Pancreas (tissue), 10 donors: ENCODE measurements at regions not wholly inside any gene's neighbourhood (a gene's known extent, or its start where the extent isn't known, plus 50 kb on each side); places are given as distances from the start of the nearest gene placed in this dataset.
"Not testable (repeated sequence)": the region's sequence is repeated elsewhere in the genome, so short reads cannot be mapped to it uniquely, and the experiment has no call there.

Experiments
- ATAC-seq, 4 donors: fragments of 200-7000 bp; cut with Tn5 transposase; one replicate each; pipeline versions ENCODE4 v1.8.0 to v1.9.1; 2020; ENCODE audit warnings: mild to moderate bottlenecking in 4 of 4, moderate library complexity in 4 of 4
- DNase-seq, 6 donors: peaks; one replicate each; pipeline ENCODE4 v3.0.0-alpha.2; 2020
- FAIRE-seq: peaks from 2 replicates; lab custom pipeline; 2012; peaks lifted over from hg19 to GRCh38; lab: Jason Lieb, UNC
- H3K27ac ChIP-seq, 4 donors: fragments of 200-600 bp; sonication (generic); 1 replicate in 3 of 4; 2 replicates in 1 of 4; pipeline versions ENCODE4 v1.5.0 to v1.8.0; 2020
- H3K27me3 ChIP-seq, 4 donors: fragments of 200-600 bp; one replicate each; pipeline ENCODE4 v1.8.0; 2021
- H3K36me3 ChIP-seq, 3 donors: fragments of 200-600 bp; sonication (generic) in 1 of 3; one replicate each; pipeline versions ENCODE4 v1.5.0 to v1.8.0; 2020 to 2021
- H3K4me1 ChIP-seq, 3 donors: fragments of 200-600 bp; one replicate each; pipeline ENCODE4 v1.8.0; 2021
- H3K4me3 ChIP-seq, 4 donors: fragments of 200-600 bp; sonication (generic) in 2 of 4; one replicate each; pipeline versions ENCODE4 v1.5.0 to v1.8.0; 2020 to 2021
- H3K9me3 ChIP-seq, 4 donors: fragments of 200-600 bp; one replicate each; pipeline ENCODE4 v1.8.0; 2021
- WGBS, 2 donors: extraction: QIAGEN DNeasy Blood & Tissue Kit; methylation state at CpG; one replicate each; pipeline ENCODE4 v1.1.7; 2013; 5-methylcytosine and 5-hydroxymethylcytosine counted together
- intact Hi-C, 3 donors: fragments of 100-400 bp; cut with DNase I; formaldehyde crosslinking; loops; one replicate each; pipeline versions ENCODE4 v1.11.1 to v1.14.2; 2022
- TF ChIP-seq, protein P1 (sequence below), 4 donors: fragments of 200-600 bp; sonication (generic) in 3 of 4; IDR thresholded peaks; one replicate each; pipeline versions ENCODE4 v1.5.0 to v1.8.0; 2021; ENCODE audit warnings: antibody characterized with exemption in 4 of 4
- donor health status: healthy with polysubstance abuse.
- donor health status: DM: no; HTN: no; CAD: no; lungs with moderate emphysema.
- donor health status: DM: no; HTN: no; CAD: no.
- donor health status: control.
- donor health status: control.
- donor health status: Bipolar disorder and iron deficiency.
- donor health status: DM: yes; HTN: yes; CAD: no.
- donor health status: DM: no; HTN: no; CAD: no.
- donor health status: DM: no; HTN: no; CAD: no.
- donor health status: DM: yes; HTN: yes; CAD: no.

- no peaks in the 10 kb centered on the region for H3K9me3 ChIP-seq
- peaks cover 0 to 3% (median 0%) of the 10 kb centered on the region in 4 donors for H3K27me3 ChIP-seq
- H3K4me1 ChIP-seq, result no peaks in the 10 kb centered on the region
- H3K36me3 ChIP-seq, result no peaks in the 10 kb centered on the region
- 67 to 79% methylated on average over 5 of the region's 5 CpGs for WGBS, 2 donors
- FAIRE-seq (no peak), DNase-seq (no peak), ATAC-seq (no peak)
- no peak overlapping the region for H3K27ac ChIP-seq
- intact Hi-C loops, result no loop called here
- H3K4me3 ChIP-seq, result no peak overlapping the region
- TF ChIP-seq, protein P1, sequence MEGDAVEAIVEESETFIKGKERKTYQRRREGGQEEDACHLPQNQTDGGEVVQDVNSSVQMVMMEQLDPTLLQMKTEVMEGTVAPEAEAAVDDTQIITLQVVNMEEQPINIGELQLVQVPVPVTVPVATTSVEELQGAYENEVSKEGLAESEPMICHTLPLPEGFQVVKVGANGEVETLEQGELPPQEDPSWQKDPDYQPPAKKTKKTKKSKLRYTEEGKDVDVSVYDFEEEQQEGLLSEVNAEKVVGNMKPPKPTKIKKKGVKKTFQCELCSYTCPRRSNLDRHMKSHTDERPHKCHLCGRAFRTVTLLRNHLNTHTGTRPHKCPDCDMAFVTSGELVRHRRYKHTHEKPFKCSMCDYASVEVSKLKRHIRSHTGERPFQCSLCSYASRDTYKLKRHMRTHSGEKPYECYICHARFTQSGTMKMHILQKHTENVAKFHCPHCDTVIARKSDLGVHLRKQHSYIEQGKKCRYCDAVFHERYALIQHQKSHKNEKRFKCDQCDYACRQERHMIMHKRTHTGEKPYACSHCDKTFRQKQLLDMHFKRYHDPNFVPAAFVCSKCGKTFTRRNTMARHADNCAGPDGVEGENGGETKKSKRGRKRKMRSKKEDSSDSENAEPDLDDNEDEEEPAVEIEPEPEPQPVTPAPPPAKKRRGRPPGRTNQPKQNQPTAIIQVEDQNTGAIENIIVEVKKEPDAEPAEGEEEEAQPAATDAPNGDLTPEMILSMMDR (IDR thresholded peaks at IDR 0.05), result no peak
These were observed 91.3 kb downstream of the MFAP3L start for GRCh38 chr4:169934794-169935429.

- Histone ChIP-seq H3K27ac (no peak overlapping the region), H3K4me1 (no peaks in the 10 kb centered on the region), H3K36me3 (no peaks in the 10 kb centered on the region), H3K4me3 (no peak overlapping the region), H3K9me3 (no peaks in the 10 kb centered on the region), H3K27me3 (peaks cover 0 to 4% (median 0%) of the 10 kb centered on the region in 4 donors)
- ATAC-seq (no peak), FAIRE-seq (no peak), DNase-seq (no peak)
- TF ChIP-seq, protein P1 (IDR thresholded peaks at IDR 0.05), result no peak
- intact Hi-C loops, result no loop called here
- 58 to 61% methylated on average over 3 of the region's 3 CpGs for WGBS, 2 donors
These were observed 92.7 kb downstream of the MFAP3L start for GRCh38 chr4:169933531-169933930.

GRCh38 chr4:169931964-169932363, 94.2 kb downstream of the MFAP3L start:
- Histone ChIP-seq H3K36me3 (no peaks in the 10 kb centered on the region), H3K4me3 (no peak overlapping the region), H3K27ac (no peak overlapping the region), H3K4me1 (no peaks in the 10 kb centered on the region), H3K27me3 (peaks cover 0 to 4% (median 0%) of the 10 kb centered on the region in 4 donors), H3K9me3 (no peaks in the 10 kb centered on the region)
- no peak for ATAC-seq
- DNase-seq, result no peak
- 51 to 65% methylated on average over 3 of the region's 3 CpGs for WGBS, 2 donors
- TF ChIP-seq, protein P1 (IDR thresholded peaks at IDR 0.05), result no peak
- no peak for FAIRE-seq
- intact Hi-C loops, result no loop called here

DNA sequence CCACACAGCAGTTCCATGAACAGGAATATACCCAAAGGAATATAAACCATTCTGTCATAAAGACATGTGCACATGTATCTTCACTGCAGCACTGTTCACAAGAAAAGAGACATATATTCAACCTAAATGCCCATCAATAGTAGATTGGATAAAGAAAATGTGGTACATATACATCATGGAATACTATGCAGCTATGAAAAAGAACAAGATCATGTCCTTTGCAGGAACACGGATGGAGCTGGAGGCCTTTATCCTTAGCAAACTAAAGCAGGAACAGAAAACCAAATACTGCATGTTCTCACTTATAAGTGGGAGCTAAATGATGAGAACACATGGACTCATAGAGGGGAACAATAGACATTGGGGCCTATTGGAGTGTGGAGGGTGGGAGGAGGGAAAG, 95.4 kb downstream of the MFAP3L start:
- DNase-seq, H3K4me1 ChIP-seq, H3K9me3 ChIP-seq, ATAC-seq, H3K27me3 ChIP-seq, intact Hi-C loops, H3K4me3 ChIP-seq, H3K27ac ChIP-seq, H3K36me3 ChIP-seq, FAIRE-seq: not testable (repeated sequence)
- WGBS, 2 donors, result 50 to 71% methylated on average over 1 of the region's 1 CpG

DNA sequence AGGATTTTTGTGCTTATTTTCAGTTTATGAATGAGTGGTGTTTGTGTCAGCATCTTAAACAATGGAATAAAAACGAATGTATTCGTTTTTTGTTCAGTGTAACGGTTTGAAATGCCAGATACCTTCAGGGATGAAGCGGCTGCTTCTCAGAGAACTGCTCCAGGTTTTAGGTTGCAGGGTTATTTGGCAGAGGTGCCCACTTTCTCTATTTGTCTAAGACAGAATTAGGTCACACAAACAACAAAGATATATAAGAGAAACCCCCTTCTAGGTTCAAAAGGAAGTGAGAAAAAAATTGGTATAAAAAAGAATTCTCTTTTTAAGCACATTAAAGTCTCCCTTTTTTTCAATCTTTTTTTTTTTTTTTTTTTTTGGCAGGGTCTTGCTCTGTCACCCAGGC, 98.9 kb downstream of the MFAP3L start:
- WGBS, 2 donors, result 31 to 43% methylated on average over 4 of the region's 4 CpGs
- H3K27ac ChIP-seq, result no peak overlapping the region
- H3K9me3 ChIP-seq, result no peaks in the 10 kb centered on the region
- intact Hi-C loops, result no loop called here
- TF ChIP-seq, protein P1 (IDR thresholded peaks at IDR 0.05), result no peak
- no peak for FAIRE-seq
- DNase-seq, result no peak
- ATAC-seq, result no peak
- no peaks in the 10 kb centered on the region for H3K36me3 ChIP-seq
- peaks cover 0 to 4% (median 0%) of the 10 kb centered on the region in 4 donors for H3K27me3 ChIP-seq
- no peak overlapping the region for H3K4me3 ChIP-seq
- H3K4me1 ChIP-seq, result no peaks in the 10 kb centered on the region
